ENCODE measurements at regions not wholly inside any gene's neighbourhood (a gene's known extent, or its start where the extent isn't known, plus 50 kb on each side); places are given as distances from the start of the nearest gene placed in this dataset.

- no peaks in the 10 kb centered on the region for H3K27me3 Mint-ChIP-seq
- no peaks in the 10 kb centered on the region for H3K4me1 Mint-ChIP-seq
- H3K27ac Mint-ChIP-seq = no peak overlapping the region
- H3K9me3 Mint-ChIP-seq = no peaks in the 10 kb centered on the region
- ATAC-seq = no peak
- H3K36me3 Mint-ChIP-seq = no peaks in the 10 kb centered on the region
- H3K4me3 Mint-ChIP-seq = no peak overlapping the region
Measured at GRCh38 chr1:106515375-106515774, 541.1 kb upstream of the PRMT6 start.

GRCh38 chr1:106517224-106517623 lies 539.2 kb upstream of the PRMT6 start:
- ATAC-seq = no peak
- no peaks in the 10 kb centered on the region for H3K9me3 Mint-ChIP-seq
- H3K27me3 Mint-ChIP-seq = no peaks in the 10 kb centered on the region
- H3K27ac Mint-ChIP-seq = no peak overlapping the region
- no peaks in the 10 kb centered on the region for H3K4me1 Mint-ChIP-seq
- H3K36me3 Mint-ChIP-seq = no peaks in the 10 kb centered on the region
- H3K4me3 Mint-ChIP-seq = no peak overlapping the region

GRCh38 chr1:106523497-106523896 lies 533.0 kb upstream of the PRMT6 start:
- no peak for ATAC-seq
- H3K36me3 Mint-ChIP-seq = no peaks in the 10 kb centered on the region
- no peak overlapping the region for H3K4me3 Mint-ChIP-seq
- H3K9me3 Mint-ChIP-seq = no peaks in the 10 kb centered on the region
- no peaks in the 10 kb centered on the region for H3K4me1 Mint-ChIP-seq
- H3K27me3 Mint-ChIP-seq = no peaks in the 10 kb centered on the region
- H3K27ac Mint-ChIP-seq = no peak overlapping the region

GRCh38 chr1:106524631-106525030 lies 531.8 kb upstream of the PRMT6 start:
- Mint-ChIP-seq H3K4me1 (no peaks in the 10 kb centered on the region), H3K36me3 (no peaks in the 10 kb centered on the region), H3K27me3 (no peaks in the 10 kb centered on the region), H3K27ac (no peak overlapping the region), H3K4me3 (no peak overlapping the region), H3K9me3 (no peaks in the 10 kb centered on the region)
- ATAC-seq = no peak

- no peaks in the 10 kb centered on the region for H3K27me3 Mint-ChIP-seq
- no peak overlapping the region for H3K27ac Mint-ChIP-seq
- H3K36me3 Mint-ChIP-seq = no peaks in the 10 kb centered on the region
- H3K4me1 Mint-ChIP-seq = no peaks in the 10 kb centered on the region
- H3K9me3 Mint-ChIP-seq = peaks cover under 1% of the 10 kb centered on the region
- H3K4me3 Mint-ChIP-seq = no peak overlapping the region
- no peak for ATAC-seq
Measured at GRCh38 chr1:106526650-106527049, 529.8 kb upstream of the PRMT6 start.

- Mint-ChIP-seq H3K36me3 (no peaks in the 10 kb centered on the region), H3K27ac (no peak overlapping the region), H3K9me3 (peaks cover 4% of the 10 kb centered on the region), H3K4me3 (no peak overlapping the region), H3K27me3 (no peaks in the 10 kb centered on the region), H3K4me1 (no peaks in the 10 kb centered on the region)
- ATAC-seq = no peak
Measured at GRCh38 chr1:106534612-106535011, 521.9 kb upstream of the PRMT6 start.

- no peak overlapping the region for H3K4me3 Mint-ChIP-seq
- no peaks in the 10 kb centered on the region for H3K27me3 Mint-ChIP-seq
- ATAC-seq = no peak
Measured at GRCh38 chr1:106536741-106537140, 519.7 kb upstream of the PRMT6 start.

GRCh38 chr1:106548726-106549125 lies 507.7 kb upstream of the PRMT6 start:
- no peaks in the 10 kb centered on the region for H3K36me3 Mint-ChIP-seq
- H3K9me3 Mint-ChIP-seq = no peaks in the 10 kb centered on the region
- no peaks in the 10 kb centered on the region for H3K4me1 Mint-ChIP-seq
- H3K4me3 Mint-ChIP-seq = no peak overlapping the region
- no peak overlapping the region for H3K27ac Mint-ChIP-seq
- no peaks in the 10 kb centered on the region for H3K27me3 Mint-ChIP-seq
- no peak for ATAC-seq

More at GRCh38 chr1:106536741-106537140, 519.7 kb upstream of the PRMT6 start:
- no peak overlapping the region for H3K27ac Mint-ChIP-seq
- H3K36me3 Mint-ChIP-seq = no peaks in the 10 kb centered on the region
- H3K9me3 Mint-ChIP-seq = peaks cover 5% of the 10 kb centered on the region
- no peaks in the 10 kb centered on the region for H3K4me1 Mint-ChIP-seq

GRCh38 chr1:106554294-106554693 lies 502.2 kb upstream of the PRMT6 start:
- Mint-ChIP-seq H3K4me1 (no peaks in the 10 kb centered on the region), H3K9me3 (peaks cover 4% of the 10 kb centered on the region), H3K36me3 (no peaks in the 10 kb centered on the region), H3K27me3 (no peaks in the 10 kb centered on the region), H3K27ac (no peak overlapping the region), H3K4me3 (no peak overlapping the region)
- no peak for ATAC-seq

- no peaks in the 10 kb centered on the region for H3K27me3 Mint-ChIP-seq
- no peak overlapping the region for H3K4me3 Mint-ChIP-seq
- peaks cover 4% of the 10 kb centered on the region for H3K9me3 Mint-ChIP-seq
- H3K4me1 Mint-ChIP-seq = no peaks in the 10 kb centered on the region
- H3K36me3 Mint-ChIP-seq = no peaks in the 10 kb centered on the region
- H3K27ac Mint-ChIP-seq = no peak overlapping the region
- no peak for ATAC-seq
Measured at GRCh38 chr1:106555571-106555970, 500.9 kb upstream of the PRMT6 start.

GRCh38 chr1:106564192-106564591 lies 492.3 kb upstream of the PRMT6 start:
- H3K4me1 Mint-ChIP-seq = no peaks in the 10 kb centered on the region
- no peaks in the 10 kb centered on the region for H3K27me3 Mint-ChIP-seq
- H3K36me3 Mint-ChIP-seq = no peaks in the 10 kb centered on the region
- no peak for ATAC-seq
- H3K9me3 Mint-ChIP-seq = peaks cover 3% of the 10 kb centered on the region
- H3K27ac Mint-ChIP-seq = no peak overlapping the region
- H3K4me3 Mint-ChIP-seq = no peak overlapping the region

- no peaks in the 10 kb centered on the region for H3K4me1 Mint-ChIP-seq
- no peak overlapping the region for H3K27ac Mint-ChIP-seq
- no peak overlapping the region for H3K4me3 Mint-ChIP-seq
- peaks cover 3% of the 10 kb centered on the region for H3K9me3 Mint-ChIP-seq
- H3K27me3 Mint-ChIP-seq = no peaks in the 10 kb centered on the region
- H3K36me3 Mint-ChIP-seq = no peaks in the 10 kb centered on the region
- ATAC-seq = no peak
Measured at GRCh38 chr1:106568201-106568974, 488.1 kb upstream of the PRMT6 start.

- H3K27me3 Mint-ChIP-seq = no peaks in the 10 kb centered on the region
- no peaks in the 10 kb centered on the region for H3K9me3 Mint-ChIP-seq
- no peak for ATAC-seq
- H3K4me1 Mint-ChIP-seq = no peaks in the 10 kb centered on the region
- H3K36me3 Mint-ChIP-seq = no peaks in the 10 kb centered on the region
- H3K4me3 Mint-ChIP-seq = no peak overlapping the region
- no peak overlapping the region for H3K27ac Mint-ChIP-seq
Measured at GRCh38 chr1:106571109-106571508, 485.4 kb upstream of the PRMT6 start.

- Mint-ChIP-seq H3K4me3 (no peak overlapping the region), H3K27me3 (no peaks in the 10 kb centered on the region), H3K4me1 (no peaks in the 10 kb centered on the region), H3K36me3 (no peaks in the 10 kb centered on the region), H3K9me3 (peaks cover 3% of the 10 kb centered on the region), H3K27ac (no peak overlapping the region)
- no peak for ATAC-seq
Measured at GRCh38 chr1:106584107-106584506, 472.4 kb upstream of the PRMT6 start.

- Mint-ChIP-seq H3K9me3 (peaks cover 3% of the 10 kb centered on the region), H3K27ac (no peak overlapping the region), H3K36me3 (no peaks in the 10 kb centered on the region), H3K4me3 (no peak overlapping the region), H3K4me1 (no peaks in the 10 kb centered on the region), H3K27me3 (no peaks in the 10 kb centered on the region)
- ATAC-seq = no peak
Measured at GRCh38 chr1:106584676-106585075, 471.8 kb upstream of the PRMT6 start.

GRCh38 chr1:106600626-106601025 lies 455.8 kb upstream of the PRMT6 start:
- no peaks in the 10 kb centered on the region for H3K9me3 Mint-ChIP-seq
- no peak overlapping the region for H3K4me3 Mint-ChIP-seq
- no peak overlapping the region for H3K27ac Mint-ChIP-seq
- no peaks in the 10 kb centered on the region for H3K36me3 Mint-ChIP-seq
- H3K27me3 Mint-ChIP-seq = peaks cover 10% of the 10 kb centered on the region
- no peaks in the 10 kb centered on the region for H3K4me1 Mint-ChIP-seq
- no peak for ATAC-seq

Data from stimulated activated memory B cell treated with anti-CD40 and anti-IgM and Interleukin-4, amounts not matched to agents 10 μg/mL and 1 μg/mL and 100 μg/mL, for 72 hours (primary cell).